HL-60 (cell line): ENCODE measurements at regions not wholly inside any gene's neighbourhood (a gene's known extent, or its start where the extent isn't known, plus 50 kb on each side); places are given as distances from the start of the nearest gene placed in this dataset.

Source experiments
- CTCF ChIP-seq: IDR thresholded peaks from one replicate; pipeline ENCODE4 v1.5.1; 2011; ENCODE audit warnings: low read length, control low read depth, inconsistent platforms; ENCODE audit not compliant: insufficient read depth
- REST ChIP-seq: IDR thresholded peaks from 2 replicates; pipeline ENCODE4 v1.6.1; 2012; ENCODE audit warnings: low read depth; ENCODE audit not compliant: insufficient replicate concordance

- no peak for TF ChIP-seq REST
- TF ChIP-seq CTCF: no peak
Observed at GRCh38 chr5:8473016-8473415, 604.1 kb downstream of the MTRR start.
